ENCODE measurements at regions not wholly inside any gene's neighbourhood (a gene's known extent, or its start where the extent isn't known, plus 50 kb on each side); places are given as distances from the start of the nearest gene placed in this dataset.
A peak's percentile ranks its signal among the peaks of the same experiment; 100 is the strongest.
"Not testable (repeated sequence)": the region's sequence is repeated elsewhere in the genome, so short reads cannot be mapped to it uniquely, and the experiment has no call there.

DNA sequence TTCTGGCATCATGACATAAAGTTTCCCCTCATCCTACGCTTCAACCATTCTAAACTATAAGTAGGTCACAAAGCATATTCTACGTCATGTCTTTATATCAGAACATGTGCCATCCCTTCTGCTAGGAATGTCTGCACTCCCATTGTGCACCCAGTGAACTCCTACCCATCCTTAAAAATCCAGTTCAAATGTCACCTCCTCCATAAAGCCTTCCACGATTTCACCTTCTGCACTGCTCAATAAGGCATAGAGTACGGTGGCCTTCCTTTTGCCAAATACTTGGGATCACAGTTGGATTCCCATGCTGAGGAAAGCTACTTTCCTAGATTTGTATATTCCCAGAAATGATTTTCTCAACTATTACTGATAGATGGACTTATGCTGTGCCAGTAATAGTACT lies 186.3 kb upstream of the ZKSCAN2 start:
- DNase-seq (ENCODE audit: low read depth, low spot score) = no peak

DNA sequence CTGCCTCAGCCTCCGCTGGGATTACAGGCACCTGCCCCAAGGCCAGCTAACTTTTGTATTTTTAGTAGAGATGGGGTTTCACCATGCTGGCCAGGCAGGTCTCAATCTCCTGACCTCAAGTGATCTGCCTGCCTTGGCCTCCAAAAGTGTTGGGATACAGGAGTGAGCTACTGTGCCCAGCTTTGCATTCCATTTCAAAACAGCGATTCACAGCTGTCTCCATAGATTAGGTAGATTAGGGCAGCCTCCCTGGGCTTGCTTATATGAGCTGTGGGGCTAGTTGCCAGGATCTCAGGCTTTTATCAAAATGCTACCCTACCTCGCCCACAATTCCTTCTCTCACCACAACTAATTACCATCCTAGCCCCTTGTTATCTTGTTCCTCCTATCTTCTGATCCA lies 176.4 kb upstream of the ZKSCAN2 start:
- no peak for DNase-seq (ENCODE audit: low read depth, low spot score)

- DNase-seq (ENCODE audit: low read depth, low spot score) = no peak
These were observed 175.7 kb upstream of the ZKSCAN2 start for GRCh38 chr16:25433388-25433787.

DNA sequence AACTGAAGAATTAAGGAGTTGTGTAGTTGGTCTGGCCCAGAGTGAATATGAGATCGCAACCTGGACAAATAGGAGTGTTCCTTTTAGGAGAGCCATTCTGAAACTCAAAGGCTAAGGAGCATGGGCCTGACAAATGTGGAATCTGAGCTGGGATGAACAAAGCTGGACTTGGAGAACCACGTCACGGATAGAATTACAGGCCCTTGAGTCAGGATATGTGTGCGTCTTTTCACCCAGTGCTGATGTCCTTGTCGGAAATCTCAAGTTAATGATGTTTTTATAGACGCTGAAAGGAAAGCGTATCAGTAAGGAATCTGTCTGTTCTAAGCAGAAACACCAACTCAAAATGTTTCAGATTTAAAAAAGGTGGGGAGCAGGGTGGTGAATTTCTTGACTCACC lies 173.8 kb upstream of the ZKSCAN2 start:
- DNase-seq (ENCODE audit: low read depth, low spot score) = no peak

DNA sequence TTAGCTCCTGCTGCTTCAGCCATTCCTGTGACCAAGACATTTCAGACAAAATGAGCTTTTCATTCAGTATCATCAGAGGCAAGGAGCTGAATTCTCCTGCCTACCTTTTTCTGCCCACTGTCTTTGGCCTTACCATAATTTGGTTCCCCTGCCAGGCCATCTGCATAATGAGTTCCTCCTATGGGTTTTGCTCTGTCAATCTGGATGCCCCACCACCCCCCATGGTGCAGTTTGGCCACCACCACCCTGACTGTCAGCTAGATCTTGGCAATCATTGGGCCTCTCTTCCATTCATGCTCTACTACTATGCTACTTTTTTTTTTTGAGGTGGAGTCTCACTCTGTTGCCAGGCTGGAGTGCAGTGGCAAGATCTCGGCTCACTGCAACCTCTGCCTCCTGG lies 169.2 kb upstream of the ZKSCAN2 start:
- no peak for DNase-seq (ENCODE audit: low read depth, low spot score)

DNA sequence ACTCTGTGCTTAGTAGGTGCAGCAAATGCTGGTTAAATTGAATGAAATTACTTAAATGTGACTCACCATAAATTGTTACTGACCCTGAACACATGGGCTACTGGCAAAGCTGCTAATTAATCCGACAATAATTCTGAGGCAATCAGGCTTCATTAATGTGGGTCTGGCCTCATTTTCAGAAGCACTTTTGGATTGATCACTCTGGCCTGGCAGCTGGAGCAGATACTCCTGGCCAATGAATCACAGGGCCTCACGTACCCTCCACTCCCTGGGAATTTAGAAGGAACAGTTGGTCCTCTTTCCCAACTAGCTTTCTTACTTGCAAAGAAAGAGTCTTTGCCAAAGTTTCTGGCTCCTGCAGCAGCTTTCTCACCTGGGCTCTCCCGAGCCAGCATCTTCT lies 162.0 kb upstream of the ZKSCAN2 start:
- peak; percentile 35 for DNase-seq (ENCODE audit: low read depth, low spot score)

- DNase-seq (ENCODE audit: low read depth, low spot score) = no peak
These were observed 161.5 kb upstream of the ZKSCAN2 start for GRCh38 chr16:25419153-25419552.

DNA sequence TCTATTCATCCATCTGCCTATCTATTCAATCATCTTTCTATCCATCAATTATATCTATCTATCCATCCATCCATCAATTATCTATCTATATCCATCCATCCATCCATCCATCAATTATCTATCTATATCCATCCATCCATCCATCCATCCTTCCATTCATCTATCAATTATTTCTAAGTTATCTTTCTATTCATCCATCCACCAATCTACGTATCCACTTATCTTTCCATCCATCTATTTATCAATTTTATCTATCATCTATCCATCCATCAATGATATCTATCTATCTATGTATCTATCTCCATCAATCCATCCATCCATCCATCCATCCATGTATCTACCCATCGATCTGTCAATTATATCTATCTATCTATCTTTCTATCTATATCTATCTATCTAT lies 158.4 kb upstream of the ZKSCAN2 start:
- no peak for DNase-seq (ENCODE audit: low read depth, low spot score)

GRCh38 chr16:25413975-25414374 lies 156.3 kb upstream of the ZKSCAN2 start:
- no peak for DNase-seq (ENCODE audit: low read depth, low spot score)

DNA sequence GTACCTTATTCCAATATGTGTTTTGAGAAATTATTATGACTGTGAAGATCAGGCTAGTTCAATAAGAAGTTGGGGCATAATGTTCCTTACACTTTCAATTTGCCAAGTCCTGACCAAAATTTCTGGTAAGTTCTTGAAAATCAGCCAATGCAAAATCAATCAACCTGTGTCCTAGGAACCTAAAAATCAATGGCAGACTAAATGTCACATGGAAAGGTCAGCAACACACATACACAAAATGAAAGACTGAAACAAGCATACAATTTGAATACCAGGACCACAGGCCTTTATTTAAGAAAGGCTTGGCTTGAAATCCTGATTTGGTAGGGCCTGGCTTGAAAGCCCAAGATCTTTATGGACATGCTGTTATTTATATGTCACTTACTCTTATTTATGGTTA lies 155.5 kb upstream of the ZKSCAN2 start:
- DNase-seq (ENCODE audit: low read depth, low spot score) = no peak

DNA sequence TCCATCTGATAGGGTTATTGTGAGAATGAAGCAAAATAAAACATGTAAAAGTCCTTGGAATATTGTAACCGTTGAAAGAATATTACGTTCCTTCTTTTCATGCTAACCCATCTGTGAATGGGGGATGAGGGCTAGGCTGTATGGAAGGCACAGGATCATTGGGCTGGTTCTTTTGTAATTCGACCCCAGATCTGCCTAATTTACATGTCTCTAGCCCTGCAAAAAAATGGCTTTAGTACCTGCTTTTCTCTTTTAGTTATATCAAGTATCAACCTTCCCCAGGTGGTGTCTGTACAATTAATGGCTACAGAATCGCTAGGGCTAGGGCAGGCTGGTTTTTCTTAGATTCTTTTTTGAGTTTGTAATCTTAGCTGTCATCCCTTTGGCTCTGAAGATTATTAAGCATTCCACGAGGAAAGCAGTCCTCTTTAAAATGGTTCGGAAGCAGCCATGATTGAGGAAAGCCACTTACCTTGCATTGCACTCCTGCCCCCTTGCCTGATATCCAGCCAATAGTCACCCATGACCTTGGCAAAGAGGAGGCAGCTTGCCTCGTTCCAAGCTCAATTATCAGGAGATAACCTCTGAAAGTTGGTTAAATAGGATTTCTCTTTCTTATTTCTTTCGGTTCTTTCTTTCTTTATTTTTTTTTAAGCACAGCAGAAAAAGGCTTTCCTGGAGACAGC lies 153.9 kb upstream of the ZKSCAN2 start:
- DNase-seq (ENCODE audit: low read depth, low spot score) = no peak

- DNase-seq (ENCODE audit: low read depth, low spot score) = no peak
These were observed 146.2 kb upstream of the ZKSCAN2 start for GRCh38 chr16:25403852-25404251.

DNA sequence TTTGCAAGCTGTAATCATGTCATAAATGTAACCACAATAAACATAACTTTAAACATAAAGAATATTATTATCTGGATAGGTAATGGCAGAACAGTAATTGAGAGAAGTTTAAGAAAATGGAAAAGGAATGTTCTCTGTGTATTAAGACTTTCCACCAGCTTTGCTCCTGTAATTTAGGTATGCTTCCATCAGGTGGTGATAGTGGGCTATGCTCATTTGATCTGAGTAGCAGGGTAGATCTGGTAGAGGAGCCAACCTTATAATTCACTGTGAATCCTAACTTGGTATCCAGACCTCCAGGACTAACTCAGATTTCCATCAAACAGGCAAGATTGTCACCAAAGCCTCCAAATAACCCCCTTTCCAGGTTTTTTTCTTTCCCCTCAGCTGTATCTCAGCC lies 137.9 kb upstream of the ZKSCAN2 start:
- no peak for DNase-seq (ENCODE audit: low read depth, low spot score)

DNA sequence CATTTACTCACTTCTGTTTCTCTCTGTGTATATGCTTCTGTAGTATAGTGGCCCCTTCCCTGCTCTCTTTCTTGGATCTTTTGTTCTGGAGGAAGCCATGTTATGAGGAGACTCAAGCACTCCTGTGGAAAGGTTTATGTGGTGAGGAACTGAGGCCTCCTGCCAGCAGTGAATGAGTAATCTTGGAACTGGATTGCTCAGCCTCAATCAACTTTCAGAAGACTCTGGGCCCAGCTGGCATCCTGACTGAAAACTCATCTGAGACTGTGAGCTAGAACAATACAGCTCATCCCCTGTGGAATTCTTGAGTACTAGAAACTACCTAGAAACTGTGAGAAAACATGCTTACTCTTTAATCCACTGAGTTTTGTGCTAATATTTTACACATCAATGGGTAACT lies 133.1 kb upstream of the ZKSCAN2 start:
- DNase-seq (ENCODE audit: low read depth, low spot score) = peak; percentile 2

DNA sequence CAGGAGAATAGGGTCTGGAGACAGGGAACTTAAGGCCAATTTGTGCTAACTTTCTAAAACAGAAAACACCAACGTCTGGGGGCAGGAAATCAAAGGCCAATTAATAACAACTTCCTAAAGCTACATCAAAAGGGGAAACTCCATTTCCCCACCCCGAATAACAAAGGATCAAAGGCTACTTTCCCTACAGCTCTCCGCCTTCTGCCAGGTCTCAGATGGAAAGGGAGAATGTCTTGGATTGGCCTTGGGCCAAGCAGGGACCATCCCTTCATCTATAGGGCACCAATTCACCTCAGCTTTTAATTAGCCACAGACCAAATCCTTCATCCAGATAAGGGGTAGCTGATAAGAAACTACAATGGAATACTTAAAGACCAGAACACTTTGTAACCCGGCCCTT lies 116.9 kb upstream of the ZKSCAN2 start:
- DNase-seq (ENCODE audit: low read depth, low spot score) = no peak

DNA sequence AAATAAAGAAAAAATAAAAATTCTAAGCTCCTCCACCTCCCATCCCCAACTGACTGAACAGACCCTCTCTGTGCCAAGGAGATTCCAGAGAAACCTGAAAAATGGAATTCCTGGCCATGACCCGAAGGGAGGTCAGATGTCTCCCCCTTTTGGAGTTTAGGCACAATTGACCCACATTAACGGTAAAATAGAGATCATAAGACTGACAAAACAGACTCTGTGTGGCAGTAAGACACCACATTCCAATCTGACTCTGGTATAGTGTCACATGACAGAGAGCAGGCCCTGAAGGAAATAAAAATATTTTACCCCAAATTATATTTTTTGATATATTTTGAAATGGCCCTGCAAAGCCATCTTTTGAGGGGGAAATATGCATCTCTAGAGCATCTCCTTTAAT lies 115.1 kb upstream of the ZKSCAN2 start:
- no peak for DNase-seq (ENCODE audit: low read depth, low spot score)

- DNase-seq (ENCODE audit: low read depth, low spot score) = no peak
These were observed 113.7 kb upstream of the ZKSCAN2 start for GRCh38 chr16:25371342-25371741.

GRCh38 chr16:25370541-25370940 lies 112.9 kb upstream of the ZKSCAN2 start:
- DNase-seq (ENCODE audit: low read depth, low spot score) = no peak

DNA sequence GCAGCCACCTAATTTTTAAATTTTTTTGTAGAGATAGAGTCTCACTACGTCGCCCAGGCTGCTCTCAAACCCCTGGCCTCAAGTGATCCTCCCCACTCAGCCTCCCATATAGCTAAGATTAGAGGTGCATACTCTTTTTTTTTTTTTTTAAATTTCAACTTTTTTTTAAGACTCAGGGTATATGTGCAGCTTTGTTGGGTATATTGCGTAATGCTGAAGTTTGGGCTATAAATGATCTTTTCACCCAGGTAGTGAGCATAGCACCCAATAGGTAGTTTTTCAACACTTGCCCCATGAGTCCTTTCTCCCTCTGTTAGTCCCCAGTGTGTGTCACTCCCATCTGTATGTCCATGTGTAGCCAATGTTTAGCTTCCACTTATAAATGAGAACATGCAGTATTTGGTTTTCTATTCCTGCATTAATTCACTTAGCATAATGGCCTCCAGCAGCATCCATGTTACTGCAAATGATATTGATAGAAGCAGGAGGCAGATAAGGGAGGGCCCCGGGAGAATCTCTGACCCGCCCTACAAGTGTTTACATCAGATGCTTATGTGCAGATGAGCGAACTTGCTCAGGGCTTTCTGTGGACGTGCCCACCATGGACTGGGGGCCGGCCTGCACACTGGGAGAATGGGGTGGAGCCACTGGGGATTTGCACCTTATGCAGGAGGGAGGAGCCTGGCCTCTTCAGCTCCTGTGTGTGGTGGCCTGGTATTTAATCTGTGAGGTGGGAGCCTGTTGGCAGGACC lies 110.3 kb upstream of the ZKSCAN2 start:
- DNase-seq (ENCODE audit: low read depth, low spot score) = no peak

- DNase-seq (ENCODE audit: low read depth, low spot score) = no peak
These were observed 108.4 kb upstream of the ZKSCAN2 start for GRCh38 chr16:25366078-25366477.

DNA sequence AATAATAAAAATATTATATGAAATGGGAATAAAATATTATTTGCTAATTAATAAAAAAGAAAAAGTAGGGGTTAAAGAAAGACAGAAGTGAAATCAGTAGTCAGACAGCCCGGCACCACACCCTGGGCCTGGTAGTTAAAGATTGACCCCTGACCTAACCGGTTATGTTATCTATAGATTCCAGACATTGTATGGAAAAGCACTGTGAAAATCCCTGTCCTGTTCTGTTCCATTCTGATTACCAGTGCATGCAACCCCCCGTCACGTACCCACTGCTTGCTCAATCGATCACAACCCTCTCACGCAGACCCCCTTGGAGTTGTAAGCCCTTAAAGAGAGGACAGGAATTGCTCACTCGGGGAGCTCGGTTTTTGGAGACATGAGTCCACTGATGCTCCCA lies 101.9 kb upstream of the ZKSCAN2 start:
- not testable (repeated sequence) for DNase-seq (ENCODE audit: low read depth, low spot score)

- DNase-seq (ENCODE audit: low read depth, low spot score) = no peak
These were observed 86.4 kb upstream of the ZKSCAN2 start for GRCh38 chr16:25344006-25344405.

DNA sequence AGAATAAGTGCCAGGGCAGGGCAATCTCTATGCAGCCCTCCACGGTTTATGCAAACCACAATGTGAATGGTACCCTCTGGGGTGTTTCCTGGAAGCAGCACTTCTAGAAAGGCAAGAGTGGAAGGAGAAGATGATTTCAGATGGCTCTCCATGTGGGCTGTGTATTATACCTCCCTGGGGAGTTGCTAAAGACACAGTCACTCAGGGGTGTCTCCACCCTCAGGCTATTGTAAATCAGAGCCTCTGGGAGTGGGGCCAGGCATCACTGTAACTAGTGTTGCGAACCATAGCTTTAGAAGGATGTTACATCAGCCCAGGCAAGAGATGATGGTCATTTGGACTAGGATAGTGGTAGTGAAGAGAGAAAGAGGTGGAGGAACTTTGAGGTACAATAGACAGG lies 83.3 kb upstream of the ZKSCAN2 start:
- no peak for DNase-seq (ENCODE audit: low read depth, low spot score)
